GM18858 (cell line): ENCODE measurements at regions not wholly inside any gene's neighbourhood (a gene's known extent, or its start where the extent isn't known, plus 50 kb on each side); places are given as distances from the start of the nearest gene placed in this dataset.
"Not testable (repeated sequence)": the region's sequence is repeated elsewhere in the genome, so short reads cannot be mapped to it uniquely, and the experiment has no call there.

Experiments
- ATAC-seq: cut with Tn5 transposase; IDR thresholded peaks from one replicate; pipeline ENCODE4 v1.9.1; 2021; ENCODE audit not compliant: unreplicated experiment

GRCh38 chr4:148574911-148575310 is 132.7 kb upstream of the NR3C2 start:
- ATAC-seq, result no peak

GRCh38 chr4:148574502-148574901 is 132.3 kb upstream of the NR3C2 start:
- no peak for ATAC-seq

- ATAC-seq, result no peak
Observed at GRCh38 chr4:148574066-148574465, 131.9 kb upstream of the NR3C2 start.

GRCh38 chr4:148573296-148573695 is 131.1 kb upstream of the NR3C2 start:
- ATAC-seq, result no peak

- ATAC-seq, result no peak
Observed at GRCh38 chr4:148565801-148566200, 123.6 kb upstream of the NR3C2 start.

- ATAC-seq, result no peak
Observed at GRCh38 chr4:148563684-148564083, 121.5 kb upstream of the NR3C2 start.

GRCh38 chr4:148561467-148561866 is 119.3 kb upstream of the NR3C2 start:
- ATAC-seq, result no peak

GRCh38 chr4:148557793-148558192 is 115.6 kb upstream of the NR3C2 start:
- ATAC-seq, result no peak

- no peak for ATAC-seq
Observed at GRCh38 chr4:148550788-148551187, 108.6 kb upstream of the NR3C2 start.

- no peak for ATAC-seq
Observed at GRCh38 chr4:148542922-148543623, 100.9 kb upstream of the NR3C2 start.

GRCh38 chr4:148540622-148541326 is 98.6 kb upstream of the NR3C2 start:
- no peak for ATAC-seq

- no peak for ATAC-seq
Observed at GRCh38 chr4:148539387-148539786, 97.2 kb upstream of the NR3C2 start.

GRCh38 chr4:148533851-148534250 is 91.6 kb upstream of the NR3C2 start:
- ATAC-seq, result not testable (repeated sequence)

GRCh38 chr4:148530114-148530513 is 87.9 kb upstream of the NR3C2 start:
- no peak for ATAC-seq

- no peak for ATAC-seq
Observed at GRCh38 chr4:148527571-148527970, 85.4 kb upstream of the NR3C2 start.

GRCh38 chr4:148522995-148523394 is 80.8 kb upstream of the NR3C2 start:
- ATAC-seq, result no peak

GRCh38 chr4:148515248-148515647 is 73.0 kb upstream of the NR3C2 start:
- ATAC-seq, result no peak

- ATAC-seq, result no peak
Observed at GRCh38 chr4:148514581-148514980, 72.4 kb upstream of the NR3C2 start.

GRCh38 chr4:148514041-148514440 is 71.8 kb upstream of the NR3C2 start:
- no peak for ATAC-seq

- ATAC-seq, result no peak
Observed at GRCh38 chr4:148510211-148510610, 68.0 kb upstream of the NR3C2 start.

- ATAC-seq, result no peak
Observed at GRCh38 chr4:148503681-148504080, 61.5 kb upstream of the NR3C2 start.

GRCh38 chr4:148497258-148497657 is 55.0 kb upstream of the NR3C2 start:
- no peak for ATAC-seq

- no peak for ATAC-seq
Observed at GRCh38 chr4:148495463-148495862, 53.2 kb upstream of the NR3C2 start.
